ENCODE measurements at regions not wholly inside any gene's neighbourhood (a gene's known extent, or its start where the extent isn't known, plus 50 kb on each side); places are given as distances from the start of the nearest gene placed in this dataset.

- no peaks in the 10 kb centered on the region for H3K36me3 ChIP-seq (ENCODE audit: control insufficient read depth, insufficient read depth, low read length)
- no peak overlapping the region for H3K27ac ChIP-seq (ENCODE audit: low read depth, low read length)
- H3K4me3 ChIP-seq (ENCODE audit: low read length): no peak overlapping the region
- no peak overlapping the region for H3K9ac ChIP-seq (ENCODE audit: low read length)
- H3K4me1 ChIP-seq (ENCODE audit: control insufficient read depth, insufficient read depth, low read length): no peaks in the 10 kb centered on the region
- H3K27me3 ChIP-seq (ENCODE audit: control insufficient read depth, insufficient read depth, low read length): no peaks in the 10 kb centered on the region
Observed at GRCh38 chr14:59067127-59067894, 121.2 kb upstream of the DAAM1 start.

- H3K27me3 ChIP-seq (ENCODE audit: control insufficient read depth, insufficient read depth, low read length): no peaks in the 10 kb centered on the region
- no peak overlapping the region for H3K9ac ChIP-seq (ENCODE audit: low read length)
Observed at GRCh38 chr14:59069163-59069854, 119.2 kb upstream of the DAAM1 start.

DNA sequence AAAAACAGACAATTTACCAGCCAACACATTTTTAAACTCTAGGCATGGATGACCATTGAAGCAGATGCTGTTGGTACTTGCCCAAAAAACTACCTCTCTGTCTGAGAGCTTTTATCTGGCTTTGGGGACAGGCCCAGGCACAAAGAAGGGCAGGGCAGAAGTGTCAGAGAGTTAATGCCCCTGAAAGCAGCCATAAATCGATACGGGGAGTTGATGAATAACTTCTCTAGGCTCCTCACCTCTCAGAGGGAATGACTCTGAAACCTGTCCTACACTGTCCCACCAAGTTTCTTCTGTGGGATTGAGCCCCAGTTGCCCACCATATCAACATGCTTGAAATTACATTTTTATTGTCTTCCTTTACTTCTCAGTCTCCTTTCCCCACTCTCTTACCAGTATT lies 113.0 kb upstream of the DAAM1 start:
- no peaks in the 10 kb centered on the region for H3K36me3 ChIP-seq (ENCODE audit: control insufficient read depth, insufficient read depth, low read length)
- H3K27ac ChIP-seq (ENCODE audit: low read depth, low read length): no peak overlapping the region
- H3K27me3 ChIP-seq (ENCODE audit: control insufficient read depth, insufficient read depth, low read length): no peaks in the 10 kb centered on the region
- no peaks in the 10 kb centered on the region for H3K4me1 ChIP-seq (ENCODE audit: control insufficient read depth, insufficient read depth, low read length)
- no peak overlapping the region for H3K9ac ChIP-seq (ENCODE audit: low read length)
- H3K4me3 ChIP-seq (ENCODE audit: low read length): no peak overlapping the region

More at GRCh38 chr14:59069163-59069854, 119.2 kb upstream of the DAAM1 start:
- H3K4me1 ChIP-seq (ENCODE audit: control insufficient read depth, insufficient read depth, low read length): no peaks in the 10 kb centered on the region
- no peaks in the 10 kb centered on the region for H3K36me3 ChIP-seq (ENCODE audit: control insufficient read depth, insufficient read depth, low read length)
- no peak overlapping the region for H3K27ac ChIP-seq (ENCODE audit: low read depth, low read length)
- H3K4me3 ChIP-seq (ENCODE audit: low read length): no peak overlapping the region

DNA sequence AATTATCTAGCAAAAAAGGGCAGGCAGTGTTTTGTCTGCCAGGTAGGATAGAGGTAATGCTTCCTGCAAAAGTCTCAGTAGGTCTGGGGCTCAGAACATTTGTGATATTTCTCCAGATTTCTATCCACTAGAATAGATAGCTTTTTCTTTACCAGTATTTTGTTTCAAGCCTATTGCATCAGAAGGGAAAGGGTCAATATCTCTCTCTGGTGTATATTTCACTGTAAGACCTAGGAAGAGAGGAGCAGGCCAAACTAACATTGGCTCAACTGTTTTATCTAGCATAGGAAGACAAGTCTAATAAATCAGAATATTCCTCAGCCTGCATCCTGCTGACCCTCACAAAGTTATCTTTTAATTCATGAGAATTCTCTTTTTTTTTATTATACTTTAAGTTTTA lies 106.7 kb upstream of the DAAM1 start:
- Histone ChIP-seq H3K27ac (ENCODE audit: low read depth, low read length) (no peak overlapping the region), H3K4me1 (ENCODE audit: control insufficient read depth, insufficient read depth, low read length) (no peaks in the 10 kb centered on the region), H3K36me3 (ENCODE audit: control insufficient read depth, insufficient read depth, low read length) (no peaks in the 10 kb centered on the region), H3K4me3 (ENCODE audit: low read length) (no peak overlapping the region), H3K9ac (ENCODE audit: low read length) (no peak overlapping the region), H3K27me3 (ENCODE audit: control insufficient read depth, insufficient read depth, low read length) (no peaks in the 10 kb centered on the region)

DNA sequence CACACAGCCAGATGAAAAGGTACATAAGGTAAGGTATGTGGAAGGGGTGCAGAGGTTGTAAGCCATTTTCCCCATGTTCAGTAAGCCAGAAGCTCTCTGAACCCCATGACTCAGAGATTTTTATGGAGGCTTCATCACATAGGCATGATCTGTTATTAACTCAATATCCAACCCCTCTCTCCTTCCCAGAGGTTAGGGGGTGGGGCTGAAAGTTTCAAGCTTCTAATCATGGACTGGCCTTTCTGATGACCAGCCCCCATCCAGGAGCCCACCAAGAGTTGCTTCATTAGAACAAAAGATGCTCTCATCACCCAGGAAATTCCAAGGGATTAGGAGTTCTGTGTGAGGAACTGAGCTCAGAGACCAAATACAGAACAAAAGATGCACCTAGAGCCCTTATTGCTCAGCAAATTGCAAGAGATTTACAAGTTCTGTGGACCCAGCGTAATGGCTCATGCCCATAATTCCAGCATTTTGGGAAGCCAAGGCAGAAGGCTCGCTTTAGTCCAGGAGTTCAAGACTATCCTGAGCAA lies 103.2 kb upstream of the DAAM1 start:
- Histone ChIP-seq H3K4me3 (ENCODE audit: low read length) (no peak overlapping the region), H3K9ac (ENCODE audit: low read length) (no peak overlapping the region), H3K4me1 (ENCODE audit: control insufficient read depth, insufficient read depth, low read length) (no peaks in the 10 kb centered on the region), H3K27ac (ENCODE audit: low read depth, low read length) (no peak overlapping the region), H3K36me3 (ENCODE audit: control insufficient read depth, insufficient read depth, low read length) (no peaks in the 10 kb centered on the region), H3K27me3 (ENCODE audit: control insufficient read depth, insufficient read depth, low read length) (no peaks in the 10 kb centered on the region)

DNA sequence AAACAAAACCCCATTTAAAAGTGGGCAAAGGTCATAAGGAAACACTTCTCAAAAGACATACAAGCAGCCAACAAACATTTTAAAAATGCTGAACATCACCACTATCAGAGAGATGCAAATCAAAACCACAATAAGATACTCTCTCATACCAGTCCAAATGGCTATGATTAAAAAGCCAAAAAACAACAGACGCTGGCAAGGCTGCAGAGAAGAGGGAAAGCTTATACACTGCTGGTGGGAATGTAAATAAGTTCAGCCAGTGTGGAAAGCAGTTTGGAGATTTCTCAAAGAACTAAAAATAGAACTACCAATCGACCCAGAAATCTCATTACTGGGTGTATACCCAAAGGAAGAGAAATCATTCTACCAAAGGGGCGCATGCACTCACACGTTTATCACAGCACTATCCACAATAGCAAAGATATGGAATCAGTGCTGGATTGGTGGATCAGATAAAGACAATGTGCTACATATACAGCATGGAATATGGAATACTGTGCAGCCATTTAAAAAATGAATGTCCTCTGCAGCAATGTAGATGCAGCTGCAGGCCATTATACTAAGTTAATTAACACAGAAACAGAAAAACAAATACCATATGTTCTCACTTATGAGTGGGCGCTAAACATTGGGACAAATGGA lies 102.1 kb upstream of the DAAM1 start:
- no peak overlapping the region for H3K27ac ChIP-seq (ENCODE audit: low read depth, low read length)
- H3K27me3 ChIP-seq (ENCODE audit: control insufficient read depth, insufficient read depth, low read length): no peaks in the 10 kb centered on the region
- no peaks in the 10 kb centered on the region for H3K36me3 ChIP-seq (ENCODE audit: control insufficient read depth, insufficient read depth, low read length)
- no peak overlapping the region for H3K9ac ChIP-seq (ENCODE audit: low read length)
- H3K4me1 ChIP-seq (ENCODE audit: control insufficient read depth, insufficient read depth, low read length): no peaks in the 10 kb centered on the region
- no peak overlapping the region for H3K4me3 ChIP-seq (ENCODE audit: low read length)

DNA sequence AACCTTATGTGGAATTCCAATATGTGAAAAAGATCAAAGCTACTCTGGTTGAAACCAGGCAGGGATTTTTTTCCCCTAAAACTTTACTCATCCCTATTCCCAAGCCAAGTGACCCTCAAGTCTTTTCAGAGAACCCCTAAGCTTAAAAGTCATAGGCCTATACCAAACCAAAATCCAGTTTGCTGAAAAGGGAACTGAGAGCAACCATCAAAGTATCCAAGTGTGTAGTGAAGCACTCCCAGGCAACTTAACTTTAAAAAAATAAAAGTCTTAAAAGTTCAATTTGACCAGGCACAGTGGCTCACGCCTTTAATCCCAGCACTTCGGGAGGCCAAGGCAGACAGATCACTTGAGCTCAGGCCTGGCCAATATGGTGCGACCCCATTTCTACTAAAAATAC lies 101.2 kb upstream of the DAAM1 start:
- Histone ChIP-seq H3K36me3 (ENCODE audit: control insufficient read depth, insufficient read depth, low read length) (no peaks in the 10 kb centered on the region), H3K27me3 (ENCODE audit: control insufficient read depth, insufficient read depth, low read length) (no peaks in the 10 kb centered on the region), H3K4me1 (ENCODE audit: control insufficient read depth, insufficient read depth, low read length) (no peaks in the 10 kb centered on the region), H3K4me3 (ENCODE audit: low read length) (no peak overlapping the region), H3K9ac (ENCODE audit: low read length) (no peak overlapping the region), H3K27ac (ENCODE audit: low read depth, low read length) (no peak overlapping the region)

DNA sequence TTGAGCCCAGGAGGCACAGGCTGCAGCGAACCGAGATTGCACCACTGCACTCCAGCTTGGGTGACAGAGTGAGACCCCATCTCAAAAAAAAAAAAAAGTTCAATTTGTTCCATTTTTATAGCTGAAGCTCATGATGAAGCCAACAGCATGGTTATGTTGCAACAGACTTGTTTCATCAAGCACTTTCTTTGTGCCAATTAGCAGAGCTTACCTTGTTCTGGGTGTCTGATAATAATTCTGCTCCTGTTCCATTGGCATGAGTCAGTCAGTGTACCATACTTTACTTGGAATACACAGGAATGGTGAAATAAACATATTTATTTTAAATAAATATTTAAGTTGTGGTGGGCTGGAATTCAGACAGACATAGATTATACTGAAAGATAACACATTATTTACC lies 100.8 kb upstream of the DAAM1 start:
- no peak overlapping the region for H3K9ac ChIP-seq (ENCODE audit: low read length)
- H3K36me3 ChIP-seq (ENCODE audit: control insufficient read depth, insufficient read depth, low read length): no peaks in the 10 kb centered on the region
- H3K27ac ChIP-seq (ENCODE audit: low read depth, low read length): no peak overlapping the region
- no peaks in the 10 kb centered on the region for H3K4me1 ChIP-seq (ENCODE audit: control insufficient read depth, insufficient read depth, low read length)
- H3K27me3 ChIP-seq (ENCODE audit: control insufficient read depth, insufficient read depth, low read length): no peaks in the 10 kb centered on the region
- H3K4me3 ChIP-seq (ENCODE audit: low read length): no peak overlapping the region

GRCh38 chr14:59090572-59090971 lies 97.9 kb upstream of the DAAM1 start:
- Histone ChIP-seq H3K9ac (ENCODE audit: low read length) (no peak overlapping the region), H3K27ac (ENCODE audit: low read depth, low read length) (no peak overlapping the region), H3K4me1 (ENCODE audit: control insufficient read depth, insufficient read depth, low read length) (no peaks in the 10 kb centered on the region), H3K36me3 (ENCODE audit: control insufficient read depth, insufficient read depth, low read length) (no peaks in the 10 kb centered on the region), H3K27me3 (ENCODE audit: control insufficient read depth, insufficient read depth, low read length) (no peaks in the 10 kb centered on the region), H3K4me3 (ENCODE audit: low read length) (no peak overlapping the region)

GRCh38 chr14:59091404-59091803 lies 97.1 kb upstream of the DAAM1 start:
- peaks cover 5% of the 10 kb centered on the region for H3K4me1 ChIP-seq (ENCODE audit: control insufficient read depth, insufficient read depth, low read length)
- H3K27ac ChIP-seq (ENCODE audit: low read depth, low read length): no peak overlapping the region
- H3K36me3 ChIP-seq (ENCODE audit: control insufficient read depth, insufficient read depth, low read length): no peaks in the 10 kb centered on the region
- H3K27me3 ChIP-seq (ENCODE audit: control insufficient read depth, insufficient read depth, low read length): no peaks in the 10 kb centered on the region
- H3K4me3 ChIP-seq (ENCODE audit: low read length): no peak overlapping the region
- no peak overlapping the region for H3K9ac ChIP-seq (ENCODE audit: low read length)

DNA sequence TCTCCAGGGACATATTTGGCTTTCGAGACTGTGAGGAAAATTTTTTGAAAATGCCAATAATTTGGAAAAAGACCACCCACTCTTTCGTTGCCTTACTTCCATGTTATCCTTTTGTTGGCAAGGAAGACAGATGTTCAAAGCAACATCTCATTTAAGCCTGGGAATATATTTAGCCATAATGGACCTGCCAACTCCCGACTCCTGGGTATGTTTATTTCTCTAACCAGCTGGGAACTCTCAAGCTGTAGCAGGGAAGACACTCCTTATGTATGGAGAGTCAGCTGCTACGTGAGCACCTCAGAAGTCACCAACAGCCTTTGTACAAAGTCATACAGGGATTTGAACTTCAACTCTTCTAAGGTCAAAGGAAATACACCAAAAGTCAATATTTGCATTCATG lies 96.5 kb upstream of the DAAM1 start:
- Histone ChIP-seq H3K36me3 (ENCODE audit: control insufficient read depth, insufficient read depth, low read length) (no peaks in the 10 kb centered on the region), H3K4me1 (ENCODE audit: control insufficient read depth, insufficient read depth, low read length) (peaks cover 5% of the 10 kb centered on the region), H3K9ac (ENCODE audit: low read length) (no peak overlapping the region), H3K4me3 (ENCODE audit: low read length) (no peak overlapping the region), H3K27ac (ENCODE audit: low read depth, low read length) (no peak overlapping the region), H3K27me3 (ENCODE audit: control insufficient read depth, insufficient read depth, low read length) (no peaks in the 10 kb centered on the region)

- Histone ChIP-seq H3K4me1 (ENCODE audit: control insufficient read depth, insufficient read depth, low read length) (peaks cover 5% of the 10 kb centered on the region), H3K9ac (ENCODE audit: low read length) (no peak overlapping the region), H3K27me3 (ENCODE audit: control insufficient read depth, insufficient read depth, low read length) (no peaks in the 10 kb centered on the region), H3K27ac (ENCODE audit: low read depth, low read length) (no peak overlapping the region), H3K36me3 (ENCODE audit: control insufficient read depth, insufficient read depth, low read length) (no peaks in the 10 kb centered on the region), H3K4me3 (ENCODE audit: low read length) (no peak overlapping the region)
Observed at GRCh38 chr14:59093902-59094301, 94.6 kb upstream of the DAAM1 start.
